ENCODE measurements at regions not wholly inside any gene's neighbourhood (a gene's known extent, or its start where the extent isn't known, plus 50 kb on each side); places are given as distances from the start of the nearest gene placed in this dataset.
"Not testable (repeated sequence)": the region's sequence is repeated elsewhere in the genome, so short reads cannot be mapped to it uniquely, and the experiment has no call there.

DNA sequence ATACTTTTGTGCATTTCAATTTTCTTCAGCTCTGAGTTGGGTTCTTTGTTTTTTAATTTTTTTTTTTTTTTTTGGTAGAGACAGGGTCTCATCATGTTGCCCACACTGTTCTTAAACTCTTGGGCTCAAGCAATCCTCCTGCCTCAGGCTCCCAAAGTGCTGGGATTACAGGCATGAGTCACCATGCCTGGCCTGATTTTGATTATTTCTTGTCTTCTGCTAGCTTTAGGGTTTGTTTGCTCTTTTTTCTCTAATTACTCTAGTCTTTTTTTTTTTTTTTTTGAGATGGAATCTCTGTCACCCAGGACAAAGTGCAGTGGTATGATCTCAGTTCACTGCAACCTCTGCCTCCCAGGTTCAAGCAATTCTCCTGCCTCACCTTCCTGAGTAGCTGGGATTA lies 270.7 kb downstream of the MAP2K6 start:
- not testable (repeated sequence) for H3K4me1 Mint-ChIP-seq, H3K27ac Mint-ChIP-seq, ATAC-seq, H3K4me3 Mint-ChIP-seq, DNase-seq
- Mint-ChIP-seq H3K9me3 (peaks cover 2 to 42% (median 22%) of the 10 kb centered on the region in 9 donors), H3K27me3 (peaks cover 8 to 49% (median 18%) of the 10 kb centered on the region in 5 donors), H3K36me3 (peaks cover 0 to 19% (median 4%) of the 10 kb centered on the region in 3 donors)
- POLR2A ChIA-PET = interaction anchor here (0.7 kb wide), 1 partner anchor 25 kb away, joined by 4 read pairs; no protein-coding TSS in a partner anchor

DNA sequence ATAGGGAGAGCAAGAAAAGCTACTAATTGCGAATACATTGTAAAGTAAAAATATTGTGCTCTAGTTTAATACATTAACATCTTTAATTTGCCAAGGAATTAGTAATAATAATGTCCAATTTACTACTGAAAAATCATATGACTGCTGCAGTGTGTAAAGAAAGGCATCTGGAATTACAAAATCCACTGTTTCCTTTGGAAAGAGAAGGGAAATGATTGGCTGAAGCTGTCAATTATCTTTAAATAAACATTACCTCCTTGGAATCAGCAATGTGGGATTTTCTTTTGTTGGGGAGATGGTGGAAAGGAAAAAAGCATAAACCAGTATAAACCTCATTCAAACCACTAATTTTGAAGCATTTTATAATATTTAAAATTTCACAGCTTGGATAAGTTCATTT lies 276.0 kb downstream of the MAP2K6 start:
- peaks cover 0 to 19% (median 4%) of the 10 kb centered on the region in 3 donors for H3K36me3 Mint-ChIP-seq
- peaks cover 2 to 33% (median 18%) of the 10 kb centered on the region in 9 donors for H3K9me3 Mint-ChIP-seq
- DNase-seq (no peak), ATAC-seq (no peak)
- POLR2A ChIA-PET = no interaction called here
- H3K4me3 Mint-ChIP-seq = no peak overlapping the region
- no peak overlapping the region for H3K27ac Mint-ChIP-seq
- H3K4me1 Mint-ChIP-seq = no peaks in the 10 kb centered on the region
- H3K27me3 Mint-ChIP-seq = peaks cover 8 to 45% (median 18%) of the 10 kb centered on the region in 5 donors

DNA sequence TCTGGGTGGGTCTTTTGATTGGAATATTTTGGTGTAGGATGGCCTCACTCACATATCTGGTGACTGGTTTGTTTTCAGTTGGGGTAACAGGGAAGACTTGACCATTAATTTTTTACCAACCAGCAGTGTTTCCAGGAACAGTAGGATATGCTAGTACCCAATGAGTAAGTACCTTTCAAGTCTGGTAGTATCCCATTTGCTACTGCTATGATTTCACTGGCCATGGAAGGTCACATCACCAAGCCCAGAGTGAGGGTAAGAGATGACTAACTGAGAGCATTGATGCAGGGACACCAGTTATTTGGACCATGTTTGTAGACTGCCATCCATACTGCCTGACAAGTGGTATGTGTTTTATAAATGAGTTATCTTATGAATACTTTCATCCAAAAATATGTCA lies 277.7 kb downstream of the MAP2K6 start:
- ATAC-seq (no peak), DNase-seq (no peak)
- peaks cover 5 to 29% (median 8%) of the 10 kb centered on the region in 5 donors for H3K27me3 Mint-ChIP-seq
- H3K36me3 Mint-ChIP-seq = peaks cover 0 to 17% (median 4%) of the 10 kb centered on the region in 3 donors
- POLR2A ChIA-PET = no interaction called here
- H3K4me3 Mint-ChIP-seq = no peak overlapping the region
- H3K27ac Mint-ChIP-seq = no peak overlapping the region
- no peaks in the 10 kb centered on the region for H3K4me1 Mint-ChIP-seq
- peaks cover 2 to 23% (median 19%) of the 10 kb centered on the region in 9 donors for H3K9me3 Mint-ChIP-seq

DNA sequence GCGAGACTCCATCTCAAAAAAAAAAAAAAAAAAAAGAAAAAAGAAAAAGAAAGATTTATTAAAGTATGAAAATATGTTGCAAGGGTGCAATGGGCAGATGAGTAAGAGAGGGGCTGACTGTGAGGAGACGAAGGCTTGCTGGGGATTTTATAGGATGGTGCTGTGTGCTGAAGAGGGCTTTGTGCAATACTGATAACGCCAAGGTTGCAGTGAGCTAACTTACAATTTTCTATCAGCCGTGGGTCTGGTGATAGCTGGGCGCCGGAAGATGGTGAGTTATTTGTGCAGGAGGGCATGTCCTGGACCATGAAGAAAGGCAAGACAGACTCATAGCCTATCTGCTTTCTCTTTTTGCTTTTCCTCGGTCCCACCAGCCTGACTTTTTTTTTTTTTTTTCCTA lies 281.1 kb downstream of the MAP2K6 start:
- DNase-seq = no peak
- no peak overlapping the region for H3K27ac Mint-ChIP-seq
- no peak for ATAC-seq
- H3K27me3 Mint-ChIP-seq = peaks cover 0 to 5% (median 0%) of the 10 kb centered on the region in 5 donors
- H3K36me3 Mint-ChIP-seq = peaks cover 0 to 16% (median 0%) of the 10 kb centered on the region in 3 donors
- H3K4me1 Mint-ChIP-seq = no peaks in the 10 kb centered on the region
- no peak overlapping the region for H3K4me3 Mint-ChIP-seq
- H3K9me3 Mint-ChIP-seq = peaks cover 6 to 29% (median 19%) of the 10 kb centered on the region in 9 donors
- POLR2A ChIA-PET = no interaction called here

DNA sequence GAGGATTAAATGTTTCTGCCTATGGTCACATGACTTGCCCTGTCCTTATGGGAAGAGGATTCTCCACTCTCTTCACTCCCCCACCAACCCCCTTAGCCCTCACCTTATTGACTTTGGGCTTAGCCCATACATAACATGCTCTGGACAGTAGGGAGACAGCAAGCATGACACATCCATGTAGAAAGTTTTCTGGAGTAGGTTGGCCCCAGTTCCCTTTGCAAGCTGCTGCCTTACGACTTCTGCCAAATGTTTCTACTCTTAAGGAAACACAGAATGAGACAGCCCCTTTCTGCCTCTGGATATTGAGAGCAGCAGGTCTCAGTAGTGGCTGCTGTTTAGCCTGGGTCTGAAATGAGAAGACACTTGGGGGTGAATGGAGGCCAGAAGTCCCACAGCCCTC lies 282.2 kb downstream of the MAP2K6 start:
- POLR2A ChIA-PET = no interaction called here
- DNase-seq (no peak), ATAC-seq (no peak)
- Mint-ChIP-seq H3K4me3 (no peak overlapping the region), H3K9me3 (peaks cover 6 to 29% (median 19%) of the 10 kb centered on the region in 9 donors), H3K27ac (no peak overlapping the region), H3K4me1 (no peaks in the 10 kb centered on the region), H3K36me3 (peaks cover 0 to 16% (median 0%) of the 10 kb centered on the region in 3 donors), H3K27me3 (peaks cover 0 to 5% (median 0%) of the 10 kb centered on the region in 5 donors)

DNA sequence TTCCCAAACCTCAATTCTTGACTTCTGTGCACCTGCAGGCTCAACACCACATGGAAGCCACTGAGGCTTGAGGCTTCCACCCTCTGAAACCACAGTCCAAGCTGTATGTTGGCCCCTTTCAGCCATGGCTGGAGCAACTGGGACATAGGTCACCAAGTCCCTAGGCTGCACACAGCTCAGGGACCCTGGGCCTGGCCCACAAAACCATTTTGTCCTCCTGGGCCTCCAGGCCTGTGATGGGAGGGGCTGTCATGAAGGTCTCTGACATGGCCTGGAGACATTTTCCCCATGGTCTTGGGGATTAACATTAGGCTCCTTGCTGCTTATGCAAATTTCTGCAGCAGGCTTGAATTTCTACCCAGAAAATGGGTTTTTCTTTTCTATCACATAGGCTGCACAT lies 283.9 kb downstream of the MAP2K6 start:
- H3K36me3 Mint-ChIP-seq = peaks cover 0 to 16% (median 0%) of the 10 kb centered on the region in 3 donors
- H3K27me3 Mint-ChIP-seq, H3K27ac Mint-ChIP-seq, H3K4me1 Mint-ChIP-seq, POLR2A ChIA-PET, ATAC-seq, H3K4me3 Mint-ChIP-seq, DNase-seq: not testable (repeated sequence)
- peaks cover 6 to 29% (median 19%) of the 10 kb centered on the region in 9 donors for H3K9me3 Mint-ChIP-seq

DNA sequence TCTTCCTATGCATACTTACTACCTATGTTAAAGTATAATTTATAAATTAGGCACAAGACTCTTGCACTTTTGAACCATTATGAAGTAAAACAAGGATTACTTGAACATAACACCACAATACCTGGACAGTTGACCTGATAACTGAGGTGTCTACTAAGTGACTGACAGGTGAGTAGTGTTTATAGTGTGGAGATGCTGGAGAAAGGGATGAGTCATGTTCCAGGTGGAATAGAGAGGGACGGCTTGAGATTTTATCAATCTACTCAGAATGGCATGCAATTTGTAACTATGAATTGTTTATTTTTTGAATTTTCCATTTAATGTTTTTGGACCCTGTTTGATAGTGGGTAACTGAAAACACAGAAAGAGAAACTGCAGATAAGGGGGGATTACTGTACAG lies 287.6 kb downstream of the MAP2K6 start:
- no peak overlapping the region for H3K4me3 Mint-ChIP-seq
- H3K36me3 Mint-ChIP-seq = peaks cover 0 to 15% (median 0%) of the 10 kb centered on the region in 3 donors
- peaks cover 0 to 5% (median 0%) of the 10 kb centered on the region in 5 donors for H3K27me3 Mint-ChIP-seq
- peaks cover 6 to 27% (median 16%) of the 10 kb centered on the region in 9 donors for H3K9me3 Mint-ChIP-seq
- POLR2A ChIA-PET = no interaction called here
- DNase-seq (no peak), ATAC-seq (no peak)
- H3K27ac Mint-ChIP-seq = no peak overlapping the region
- H3K4me1 Mint-ChIP-seq = peaks cover 0 to 3% (median 0%) of the 10 kb centered on the region in 4 donors

DNA sequence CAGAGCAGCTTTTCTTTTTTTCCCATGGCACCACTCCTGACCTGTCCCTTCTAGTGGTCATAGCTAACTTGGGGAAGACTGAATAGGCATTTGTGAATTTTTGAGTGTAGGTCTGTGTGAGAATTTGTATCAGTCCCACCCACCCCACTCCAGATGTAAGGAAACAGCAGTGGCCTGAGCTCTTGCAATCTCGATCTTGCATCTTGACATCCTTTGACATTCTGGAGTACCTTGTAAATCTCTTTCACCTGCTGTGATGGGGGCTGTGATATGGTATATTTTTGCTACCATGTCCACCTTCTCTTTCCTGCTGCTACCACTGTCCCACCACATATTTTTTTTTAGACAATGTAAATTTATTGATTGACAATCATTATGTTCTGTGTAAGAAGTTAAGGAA lies 289.3 kb downstream of the MAP2K6 start:
- Mint-ChIP-seq H3K4me1 (peaks cover 0 to 3% (median 0%) of the 10 kb centered on the region in 4 donors), H3K4me3 (no peak overlapping the region), H3K27ac (no peak overlapping the region), H3K9me3 (peaks cover 4 to 16% (median 8%) of the 10 kb centered on the region in 9 donors), H3K27me3 (peaks cover 0 to 4% (median 0%) of the 10 kb centered on the region in 5 donors), H3K36me3 (peaks cover 0 to 4% (median 0%) of the 10 kb centered on the region in 3 donors)
- POLR2A ChIA-PET = no interaction called here
- DNase-seq = no peak
- ATAC-seq = no peak

DNA sequence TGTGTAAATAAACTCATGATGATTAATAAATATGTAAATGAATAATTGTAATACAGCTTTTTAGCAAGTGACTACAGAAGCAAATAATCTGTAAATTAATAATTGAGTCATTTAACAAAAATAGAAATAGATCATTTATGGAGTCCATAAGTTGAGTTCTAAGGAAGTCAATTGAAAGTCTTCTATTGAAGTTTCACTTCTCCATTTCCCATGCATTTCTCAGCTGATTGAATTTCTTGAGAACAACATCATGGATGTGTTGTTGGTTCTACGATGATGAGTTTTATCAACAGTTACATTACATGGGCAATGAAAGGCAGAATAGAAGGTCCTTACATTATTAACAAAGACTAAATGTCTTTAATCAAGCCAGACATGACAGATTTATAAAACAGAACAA lies 290.4 kb downstream of the MAP2K6 start:
- Mint-ChIP-seq H3K4me1 (peaks cover 0 to 4% (median 2%) of the 10 kb centered on the region in 4 donors), H3K27me3 (peaks cover 0 to 4% (median 0%) of the 10 kb centered on the region in 5 donors), H3K36me3 (no peaks in the 10 kb centered on the region), H3K27ac (no peak overlapping the region), H3K4me3 (no peak overlapping the region), H3K9me3 (peaks cover 0 to 8% (median 0%) of the 10 kb centered on the region in 9 donors)
- no peak for DNase-seq
- no peak for ATAC-seq
- POLR2A ChIA-PET = no interaction called here

DNA sequence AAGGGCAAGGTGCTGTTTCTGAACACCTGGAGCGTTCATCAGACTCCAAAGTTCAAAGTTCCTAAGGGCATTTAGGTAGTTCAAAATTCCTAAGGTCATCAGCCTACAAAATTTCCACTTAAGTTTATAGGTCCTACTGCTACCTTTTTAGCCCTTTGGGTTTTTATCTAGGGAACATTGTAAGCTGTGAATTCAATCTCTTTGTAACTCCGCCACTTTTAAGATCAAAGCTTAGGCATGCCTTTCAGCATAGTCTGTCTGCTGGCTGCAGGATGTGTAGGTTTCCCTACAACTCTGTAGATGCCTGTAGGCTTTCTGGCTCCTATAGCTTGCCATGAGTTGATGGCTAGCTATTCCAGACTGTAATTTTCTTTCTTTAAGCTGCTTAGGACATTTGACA lies 291.6 kb downstream of the MAP2K6 start:
- POLR2A ChIA-PET = no interaction called here

DNA sequence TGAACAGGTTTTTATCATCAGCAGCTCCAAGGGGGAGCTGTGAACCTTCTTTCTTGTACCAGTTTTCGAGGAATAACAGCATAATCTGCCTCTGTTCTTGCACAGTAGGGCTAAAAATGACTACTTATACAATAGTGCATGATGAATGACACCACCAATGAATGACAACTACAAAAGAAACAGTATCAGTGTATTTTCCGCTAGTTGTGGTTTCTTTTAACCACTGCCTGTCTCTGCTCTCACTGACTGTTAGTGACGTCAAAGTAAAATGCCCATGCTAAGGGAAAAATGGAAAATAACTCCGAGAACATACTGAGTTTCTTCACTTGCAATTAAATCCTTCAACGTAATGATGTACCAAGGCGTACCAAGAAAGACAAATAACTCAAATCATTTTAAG lies 294.9 kb downstream of the MAP2K6 start:
- no peak for ATAC-seq
- no peak overlapping the region for H3K4me3 Mint-ChIP-seq
- no peak overlapping the region for H3K27ac Mint-ChIP-seq
- H3K4me1 Mint-ChIP-seq = peaks cover 0 to 4% (median under 1%) of the 10 kb centered on the region in 4 donors
- no peak for DNase-seq
- H3K36me3 Mint-ChIP-seq = no peaks in the 10 kb centered on the region
- no peaks in the 10 kb centered on the region for H3K9me3 Mint-ChIP-seq
- POLR2A ChIA-PET = no interaction called here
- H3K27me3 Mint-ChIP-seq = peaks cover 0 to 5% (median 0%) of the 10 kb centered on the region in 5 donors

More for the DNA sequence above, 291.6 kb downstream of the MAP2K6 start:
- Mint-ChIP-seq H3K4me1 (peaks cover 0 to 4% (median 2%) of the 10 kb centered on the region in 4 donors), H3K4me3 (no peak overlapping the region), H3K27me3 (peaks cover 0 to 6% (median 0%) of the 10 kb centered on the region in 5 donors), H3K9me3 (peaks cover 0 to 3% (median 0%) of the 10 kb centered on the region in 9 donors), H3K36me3 (no peaks in the 10 kb centered on the region), H3K27ac (no peak overlapping the region)
- no peak for ATAC-seq
- DNase-seq = no peak

DNA sequence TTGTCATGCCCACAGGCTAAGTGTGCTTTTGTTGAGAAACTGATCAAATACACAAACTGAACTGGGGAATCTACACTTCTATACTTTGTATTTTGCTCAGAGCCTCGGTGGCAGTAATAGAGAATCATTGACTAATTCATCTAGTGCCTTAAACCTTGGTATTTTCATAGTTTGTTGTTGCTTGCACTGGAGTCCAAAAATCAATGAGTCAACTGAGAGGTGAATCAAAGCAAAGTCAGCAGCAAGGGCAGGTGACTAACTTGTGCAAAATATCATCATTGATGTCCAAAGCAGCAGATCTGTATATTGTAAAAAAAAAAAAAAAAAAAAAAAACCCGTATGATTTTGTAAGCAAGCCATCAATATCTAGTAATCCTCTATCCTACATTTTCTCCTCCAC lies 296.4 kb downstream of the MAP2K6 start:
- POLR2A ChIA-PET = no interaction called here
- no peak overlapping the region for H3K27ac Mint-ChIP-seq
- H3K4me3 Mint-ChIP-seq = no peak overlapping the region

DNA sequence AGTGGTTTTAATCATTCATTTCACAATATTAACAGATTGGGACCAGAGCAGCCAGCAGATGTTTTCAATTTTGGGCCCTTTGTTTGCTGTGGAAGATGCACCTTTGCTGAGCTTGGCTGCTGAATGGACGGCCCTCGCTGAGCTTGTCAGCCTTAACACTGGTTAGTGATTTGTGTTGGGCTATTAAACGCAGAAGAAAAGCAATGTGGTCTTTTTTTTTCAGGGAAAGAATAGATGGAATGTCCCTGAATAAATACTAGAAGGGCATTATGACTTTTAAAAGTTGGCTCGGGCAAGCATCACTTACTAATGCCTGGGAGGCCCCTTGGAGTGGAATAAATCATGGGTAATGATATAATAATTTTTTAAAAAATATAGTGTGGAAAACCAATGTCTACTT lies 297.0 kb downstream of the MAP2K6 start:
- H3K9me3 Mint-ChIP-seq = no peaks in the 10 kb centered on the region
- POLR2A ChIA-PET = no interaction called here
- no peak overlapping the region for H3K27ac Mint-ChIP-seq
- no peak overlapping the region for H3K4me3 Mint-ChIP-seq
- peaks cover 0 to 5% (median 0%) of the 10 kb centered on the region in 5 donors for H3K27me3 Mint-ChIP-seq
- ATAC-seq (no peak), DNase-seq (no peak)
- H3K4me1 Mint-ChIP-seq = peaks cover 0 to 4% (median 0%) of the 10 kb centered on the region in 4 donors
- no peaks in the 10 kb centered on the region for H3K36me3 Mint-ChIP-seq

More for the DNA sequence above, 296.4 kb downstream of the MAP2K6 start:
- Mint-ChIP-seq H3K27me3 (peaks cover 0 to 5% (median 0%) of the 10 kb centered on the region in 5 donors), H3K36me3 (no peaks in the 10 kb centered on the region), H3K4me1 (peaks cover 0 to 4% (median 0%) of the 10 kb centered on the region in 4 donors), H3K9me3 (no peaks in the 10 kb centered on the region)
- no peak for ATAC-seq
- no peak for DNase-seq

DNA sequence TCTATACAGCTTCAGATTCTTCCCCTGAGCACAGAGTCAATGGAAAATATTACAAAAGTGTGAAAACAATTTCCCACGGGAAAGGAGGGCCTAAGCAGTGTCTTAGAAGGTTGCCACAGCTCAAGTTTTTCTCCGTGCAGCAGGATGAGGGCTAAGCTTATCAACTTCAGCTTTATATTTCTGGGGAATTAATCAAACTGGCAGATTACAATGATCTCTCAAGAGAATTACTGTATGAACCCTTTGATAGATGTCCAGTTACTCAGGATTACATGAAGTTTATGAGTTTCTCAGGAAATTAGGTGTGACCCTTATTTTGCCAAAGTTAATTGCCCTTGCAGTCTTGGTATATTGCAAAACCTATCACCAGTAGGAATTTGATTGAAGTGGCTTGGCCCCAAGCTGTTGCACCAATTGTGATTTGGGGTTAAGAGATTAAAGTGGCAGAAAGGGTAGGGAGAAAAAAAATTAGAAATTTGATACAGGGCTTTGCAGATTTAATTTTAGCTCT lies 298.4 kb downstream of the MAP2K6 start:
- ATAC-seq (no peak), DNase-seq (no peak)
- no peak overlapping the region for H3K27ac Mint-ChIP-seq
- H3K9me3 Mint-ChIP-seq = no peaks in the 10 kb centered on the region
- H3K27me3 Mint-ChIP-seq = peaks cover 0 to 3% (median 0%) of the 10 kb centered on the region in 5 donors
- H3K4me3 Mint-ChIP-seq = no peak overlapping the region
- H3K4me1 Mint-ChIP-seq = peaks cover 0 to 4% (median 0%) of the 10 kb centered on the region in 4 donors
- POLR2A ChIA-PET = no interaction called here
- H3K36me3 Mint-ChIP-seq = no peaks in the 10 kb centered on the region
